ENCODE measurements at regions not wholly inside any gene's neighbourhood (a gene's known extent, or its start where the extent isn't known, plus 50 kb on each side); places are given as distances from the start of the nearest gene placed in this dataset.

- Histone ChIP-seq H3K4me3 (ENCODE audit: low read length) (no peak overlapping the region), H3K27me3 (ENCODE audit: control insufficient read depth, insufficient read depth, low read length) (no peaks in the 10 kb centered on the region), H3K27ac (ENCODE audit: low read length) (no peak overlapping the region), H3K36me3 (ENCODE audit: control insufficient read depth, insufficient read depth, low read length) (no peaks in the 10 kb centered on the region), H3K9me3 (ENCODE audit: control insufficient read depth, insufficient read depth, low read length) (no peaks in the 10 kb centered on the region), H3K4me1 (ENCODE audit: control insufficient read depth, insufficient read depth, low read length) (no peaks in the 10 kb centered on the region)
- TF ChIP-seq CTCF (IDR thresholded peaks at IDR 0.05): no peak
- DNase-seq (no peak), ATAC-seq (no peak)
- H3K27ac Mint-ChIP-seq: no peak overlapping the region
- no peaks in the 10 kb centered on the region for H3K36me3 Mint-ChIP-seq
- no peaks in the 10 kb centered on the region for H3K9me3 Mint-ChIP-seq
- WGBS (ENCODE audit: insufficient coverage): 77% methylated on average over 2 of the region's 2 CpGs
- no peak overlapping the region for H3K4me3 Mint-ChIP-seq
- H3K27me3 Mint-ChIP-seq (ENCODE audit: low read depth in 2 of 2): peaks cover 12 to 17% of the 10 kb centered on the region in 2 donors
- H3K4me1 Mint-ChIP-seq: peaks cover 6% of the 10 kb centered on the region in 2 donors
- intact Hi-C loops (cut with micrococcal nuclease): no loop called here
Observed at GRCh38 chr4:81915430-81915829, 443.7 kb upstream of the RASGEF1B start.

GRCh38 chr4:81914623-81915022 lies 442.9 kb upstream of the RASGEF1B start:
- no peak overlapping the region for H3K4me3 ChIP-seq (ENCODE audit: low read length)
- no peak for TF ChIP-seq CTCF (IDR thresholded peaks at IDR 0.05)
- DNase-seq: no peak
- H3K4me1 ChIP-seq (ENCODE audit: control insufficient read depth, insufficient read depth, low read length): no peaks in the 10 kb centered on the region
- Mint-ChIP-seq H3K9me3 (no peaks in the 10 kb centered on the region), H3K4me3 (no peak overlapping the region), H3K27me3 (ENCODE audit: low read depth in 2 of 2) (peaks cover 12 to 17% of the 10 kb centered on the region in 2 donors), H3K4me1 (peaks cover 6% of the 10 kb centered on the region in 2 donors), H3K27ac (no peak overlapping the region), H3K36me3 (no peaks in the 10 kb centered on the region)
- no peaks in the 10 kb centered on the region for H3K9me3 ChIP-seq (ENCODE audit: control insufficient read depth, insufficient read depth, low read length)
- intact Hi-C loops (cut with micrococcal nuclease): no loop called here
- no peak for ATAC-seq
- H3K36me3 ChIP-seq (ENCODE audit: control insufficient read depth, insufficient read depth, low read length): no peaks in the 10 kb centered on the region
- no peaks in the 10 kb centered on the region for H3K27me3 ChIP-seq (ENCODE audit: control insufficient read depth, insufficient read depth, low read length)
- no peak overlapping the region for H3K27ac ChIP-seq (ENCODE audit: low read length)

- DNase-seq (peak; percentile 16 to 75), ATAC-seq (peak; percentile 59 to 81 (median 64))
- Histone ChIP-seq H3K27ac (ENCODE audit: low read length) (no peak overlapping the region), H3K36me3 (ENCODE audit: control insufficient read depth, insufficient read depth, low read length) (no peaks in the 10 kb centered on the region), H3K27me3 (ENCODE audit: control insufficient read depth, insufficient read depth, low read length) (no peaks in the 10 kb centered on the region), H3K4me1 (ENCODE audit: control insufficient read depth, insufficient read depth, low read length) (no peaks in the 10 kb centered on the region), H3K4me3 (ENCODE audit: low read length) (no peak overlapping the region), H3K9me3 (ENCODE audit: control insufficient read depth, insufficient read depth, low read length) (no peaks in the 10 kb centered on the region)
- H3K4me1 Mint-ChIP-seq: peaks cover 6% of the 10 kb centered on the region in 2 donors
- intact Hi-C loops (cut with micrococcal nuclease): no loop called here
- H3K4me3 Mint-ChIP-seq: no peak overlapping the region
- no peaks in the 10 kb centered on the region for H3K9me3 Mint-ChIP-seq
- H3K36me3 Mint-ChIP-seq: no peaks in the 10 kb centered on the region
- 28% methylated on average over 12 of the region's 12 CpGs for WGBS (ENCODE audit: insufficient coverage)
- H3K27me3 Mint-ChIP-seq (ENCODE audit: low read depth in 2 of 2): peaks cover 15 to 17% of the 10 kb centered on the region in 2 donors
- no peak overlapping the region for H3K27ac Mint-ChIP-seq
- TF ChIP-seq CTCF (IDR thresholded peaks at IDR 0.05): peak; percentile 42
Observed at GRCh38 chr4:81913427-81913879, 441.7 kb upstream of the RASGEF1B start.

- H3K4me1 ChIP-seq (ENCODE audit: control insufficient read depth, insufficient read depth, low read length): no peaks in the 10 kb centered on the region
- Mint-ChIP-seq H3K9me3 (no peaks in the 10 kb centered on the region), H3K27me3 (ENCODE audit: low read depth in 2 of 2) (peaks cover 8 to 17% of the 10 kb centered on the region in 2 donors), H3K27ac (no peak overlapping the region), H3K4me3 (no peak overlapping the region), H3K4me1 (peaks cover 6% of the 10 kb centered on the region in 2 donors), H3K36me3 (no peaks in the 10 kb centered on the region)
- TF ChIP-seq CTCF (IDR thresholded peaks at IDR 0.05): no peak
- H3K27ac ChIP-seq (ENCODE audit: low read length): no peak overlapping the region
- ATAC-seq (no peak), DNase-seq (no peak)
- H3K9me3 ChIP-seq (ENCODE audit: control insufficient read depth, insufficient read depth, low read length): no peaks in the 10 kb centered on the region
- H3K4me3 ChIP-seq (ENCODE audit: low read length): no peak overlapping the region
- WGBS (ENCODE audit: insufficient coverage): 60% methylated on average over 1 of the region's 1 CpG
- no peaks in the 10 kb centered on the region for H3K36me3 ChIP-seq (ENCODE audit: control insufficient read depth, insufficient read depth, low read length)
- no peaks in the 10 kb centered on the region for H3K27me3 ChIP-seq (ENCODE audit: control insufficient read depth, insufficient read depth, low read length)
- intact Hi-C loops (cut with micrococcal nuclease): no loop called here
Observed at GRCh38 chr4:81912376-81913030, 440.8 kb upstream of the RASGEF1B start.

All from natural killer cell (primary cell).